Gastrocnemius medialis (tissue), 4 donors: ENCODE measurements at regions not wholly inside any gene's neighbourhood (a gene's known extent, or its start where the extent isn't known, plus 50 kb on each side); places are given as distances from the start of the nearest gene placed in this dataset.

Source experiments
- CTCF ChIP-seq, 5 experiments: fragments of 450-650 bp in 3 of 5; fragments of 200-600 bp in 2 of 5; sonication (generic) in 2 of 5; IDR thresholded peaks in 4 of 5; conservative IDR thresholded peaks in 1 of 5; 1 replicate in 4 of 5; 2 replicates in 1 of 5; pipeline ENCODE4 v1.5.1; 2016 to 2019; ENCODE audit warnings: antibody characterized with exemption in 5 of 5, mild to moderate bottlenecking in 3 of 5, moderate library complexity in 3 of 5
- POLR2A ChIP-seq, 2 donors: fragments of 450-650 bp; IDR thresholded peaks; one replicate each; pipeline ENCODE4 v1.6.1; 2017; ENCODE audit warnings: antibody characterized with exemption in 2 of 2, mild to moderate bottlenecking in 2 of 2, moderate library complexity in 2 of 2

GRCh38 chr10:10609379-10609955, 408.2 kb upstream of the CELF2 start:
- no peak for TF ChIP-seq POLR2A (IDR thresholded peaks at IDR 0.05)
- no peak for TF ChIP-seq CTCF (IDR thresholded peaks at IDR 0.05 in 4 of 5, conservative IDR thresholded peaks at IDR 0.05 in 1 of 5)
